ENCODE measurements at regions not wholly inside any gene's neighbourhood (a gene's known extent, or its start where the extent isn't known, plus 50 kb on each side); places are given as distances from the start of the nearest gene placed in this dataset.

GRCh38 chr2:66805968-66806367 lies 371.0 kb downstream of the MEIS1 start:
- no peak for TF ChIP-seq EZH2 (optimal IDR thresholded peaks at IDR 0.05; ENCODE audit: low read depth, low read length)
- no peak for TF ChIP-seq EZH2phosphoT487 (IDR thresholded peaks at IDR 0.05; ENCODE audit: low read length)
- TF ChIP-seq CTCF (IDR thresholded peaks at IDR 0.05; ENCODE audit: low read length), result no peak
- DNase-seq, result no peak
- H3K27ac ChIP-seq (ENCODE audit: low read length), result no peak overlapping the region
- H4K20me1 ChIP-seq (ENCODE audit: insufficient read depth, low read length), result no peaks in the 10 kb centered on the region
- no peak overlapping the region for H3K4me3 ChIP-seq (ENCODE audit: low read length)
- no peaks in the 10 kb centered on the region for H3K9me3 ChIP-seq (replicated peaks; ENCODE audit: insufficient read depth, low read length)
- H3K4me2 ChIP-seq (ENCODE audit: low read depth, low read length), result no peak overlapping the region
- no peaks in the 10 kb centered on the region for H3K27me3 ChIP-seq (replicated peaks; ENCODE audit: insufficient read depth, low read length)
- H3K9me2 ChIP-seq (replicated peaks; ENCODE audit: insufficient read depth, low read length), result no peaks in the 10 kb centered on the region
- H3K9ac ChIP-seq (ENCODE audit: low read length), result no peak overlapping the region
- H2AFZ ChIP-seq (ENCODE audit: low read length), result no peak overlapping the region
- no peaks in the 10 kb centered on the region for H3F3A ChIP-seq (ENCODE audit: insufficient read depth, low read length)
- no peaks in the 10 kb centered on the region for H3K4me1 ChIP-seq (ENCODE audit: low read length)
- H3K36me3 ChIP-seq (replicated peaks; ENCODE audit: insufficient read depth, low read length), result no peaks in the 10 kb centered on the region
- no peaks in the 10 kb centered on the region for H3K79me2 ChIP-seq (ENCODE audit: low read length)

DNA sequence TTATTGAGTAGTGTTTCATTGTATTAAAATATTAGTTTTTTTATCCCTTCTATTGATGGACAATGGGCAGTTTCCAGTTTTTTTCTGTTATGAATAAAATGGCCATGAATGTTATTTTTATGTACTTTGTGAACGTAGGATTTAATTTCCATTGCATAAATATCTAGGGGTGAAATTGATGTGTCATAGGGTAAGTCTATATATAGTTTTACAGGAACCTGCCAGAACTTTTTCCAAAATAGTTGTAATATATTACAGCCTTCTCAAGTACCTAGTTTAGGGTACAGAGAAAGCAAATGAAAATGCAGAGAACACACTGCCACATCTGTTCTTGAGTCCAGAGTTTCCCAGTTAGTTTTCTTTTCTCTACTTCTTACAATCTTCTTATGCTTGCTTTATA lies 378.6 kb downstream of the MEIS1 start:
- Histone ChIP-seq H3K27me3 (replicated peaks; ENCODE audit: insufficient read depth, low read length) (no peaks in the 10 kb centered on the region), H3K79me2 (ENCODE audit: low read length) (no peaks in the 10 kb centered on the region), H3K4me3 (ENCODE audit: low read length) (no peak overlapping the region), H3K36me3 (replicated peaks; ENCODE audit: insufficient read depth, low read length) (no peaks in the 10 kb centered on the region), H3K4me1 (ENCODE audit: low read length) (no peaks in the 10 kb centered on the region), H3F3A (ENCODE audit: insufficient read depth, low read length) (no peaks in the 10 kb centered on the region), H3K9me3 (replicated peaks; ENCODE audit: insufficient read depth, low read length) (no peaks in the 10 kb centered on the region), H2AFZ (ENCODE audit: low read length) (no peak overlapping the region), H4K20me1 (ENCODE audit: insufficient read depth, low read length) (no peaks in the 10 kb centered on the region), H3K27ac (ENCODE audit: low read length) (no peak overlapping the region), H3K4me2 (ENCODE audit: low read depth, low read length) (no peak overlapping the region), H3K9me2 (replicated peaks; ENCODE audit: insufficient read depth, low read length) (no peaks in the 10 kb centered on the region), H3K9ac (ENCODE audit: low read length) (no peak overlapping the region)
- TF ChIP-seq EZH2 (optimal IDR thresholded peaks at IDR 0.05; ENCODE audit: low read depth, low read length) (no peak), EZH2phosphoT487 (IDR thresholded peaks at IDR 0.05; ENCODE audit: low read length) (no peak), CTCF (IDR thresholded peaks at IDR 0.05; ENCODE audit: low read length) (no peak)
- no peak for DNase-seq

DNA sequence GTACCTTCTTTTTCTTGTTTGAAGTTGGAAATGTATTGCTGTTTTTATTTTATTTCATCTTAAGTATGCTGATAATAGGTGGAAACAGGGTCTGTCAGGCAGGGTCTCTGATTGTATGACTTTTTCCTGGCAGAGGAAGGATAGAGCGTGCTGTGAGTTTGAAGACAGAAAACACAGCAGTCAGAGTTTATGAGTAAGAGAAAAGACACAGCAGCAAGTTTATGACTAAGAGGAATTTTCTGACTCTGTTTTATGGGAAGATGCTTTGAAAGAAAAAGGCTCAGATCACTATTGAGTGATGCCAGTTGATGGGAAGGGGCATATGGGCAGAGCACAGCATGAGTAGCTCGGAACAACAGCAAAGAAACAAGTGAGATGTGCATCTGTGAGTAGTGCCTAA lies 379.1 kb downstream of the MEIS1 start:
- H2AFZ ChIP-seq (ENCODE audit: low read length), result no peak overlapping the region
- no peak overlapping the region for H3K4me3 ChIP-seq (ENCODE audit: low read length)
- H3K27me3 ChIP-seq (replicated peaks; ENCODE audit: insufficient read depth, low read length), result no peaks in the 10 kb centered on the region
- H3K27ac ChIP-seq (ENCODE audit: low read length), result no peak overlapping the region
- TF ChIP-seq EZH2 (optimal IDR thresholded peaks at IDR 0.05; ENCODE audit: low read depth, low read length) (no peak), EZH2phosphoT487 (IDR thresholded peaks at IDR 0.05; ENCODE audit: low read length) (no peak), CTCF (IDR thresholded peaks at IDR 0.05; ENCODE audit: low read length) (no peak)
- H3K9me3 ChIP-seq (replicated peaks; ENCODE audit: insufficient read depth, low read length), result no peaks in the 10 kb centered on the region
- no peaks in the 10 kb centered on the region for H3K36me3 ChIP-seq (replicated peaks; ENCODE audit: insufficient read depth, low read length)
- no peaks in the 10 kb centered on the region for H4K20me1 ChIP-seq (ENCODE audit: insufficient read depth, low read length)
- no peaks in the 10 kb centered on the region for H3K4me1 ChIP-seq (ENCODE audit: low read length)
- H3K4me2 ChIP-seq (ENCODE audit: low read depth, low read length), result no peak overlapping the region
- DNase-seq, result no peak
- H3F3A ChIP-seq (ENCODE audit: insufficient read depth, low read length), result no peaks in the 10 kb centered on the region
- no peak overlapping the region for H3K9ac ChIP-seq (ENCODE audit: low read length)
- H3K9me2 ChIP-seq (replicated peaks; ENCODE audit: insufficient read depth, low read length), result no peaks in the 10 kb centered on the region
- no peaks in the 10 kb centered on the region for H3K79me2 ChIP-seq (ENCODE audit: low read length)

Measured in MM.1S (cell line).